Urothelium cell line (cell line): ENCODE measurements at regions not wholly inside any gene's neighbourhood (a gene's known extent, or its start where the extent isn't known, plus 50 kb on each side); places are given as distances from the start of the nearest gene placed in this dataset.
"Not testable (repeated sequence)": the region's sequence is repeated elsewhere in the genome, so short reads cannot be mapped to it uniquely, and the experiment has no call there.

Experiments
- DNase-seq: peaks from one replicate; pipeline ENCODE4 v3.0.0; 2011; ENCODE audit warnings: low spot score, mixed read lengths
- FAIRE-seq: peaks from 2 replicates; lab custom pipeline; 2011; peaks lifted over from hg19 to GRCh38; lab: Jason Lieb, UNC

- DNase-seq (no peak), FAIRE-seq (no peak)
Observed at GRCh38 chr1:101463195-101463594, 226.4 kb downstream of the S1PR1 start.

- FAIRE-seq (no peak), DNase-seq (no peak)
Observed at GRCh38 chr1:101465941-101466340, 229.1 kb downstream of the S1PR1 start.

DNA sequence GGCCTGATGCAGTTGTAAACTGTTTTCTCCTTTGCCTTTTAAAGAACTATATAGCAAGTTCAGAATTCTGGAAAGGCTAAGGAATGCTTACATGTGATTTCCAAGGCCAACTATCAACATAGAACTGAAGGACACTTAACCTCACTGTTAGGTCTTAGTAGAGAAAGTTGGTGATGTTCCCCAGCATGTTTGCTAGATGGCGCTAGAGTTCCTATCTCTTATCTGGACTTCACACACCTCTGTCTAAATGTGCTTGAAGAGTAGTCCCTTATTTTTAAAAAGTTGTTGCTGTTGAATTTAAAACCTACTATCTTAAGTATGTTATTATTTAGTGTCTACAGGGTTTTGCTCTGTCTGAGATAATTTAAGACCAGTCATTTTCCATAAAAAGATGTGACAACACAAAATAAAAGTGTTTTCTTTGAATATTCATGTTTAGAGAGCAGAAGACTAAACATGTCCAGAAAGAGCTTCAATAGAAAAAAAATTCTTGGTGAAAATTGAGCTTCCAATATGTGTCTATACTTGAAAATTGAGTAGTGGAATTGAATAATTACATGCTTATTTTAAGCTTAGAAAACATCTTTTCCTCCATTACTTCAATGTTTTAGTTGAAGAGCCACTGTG lies 237.3 kb downstream of the S1PR1 start:
- DNase-seq (no peak), FAIRE-seq (no peak)

- no peak for FAIRE-seq
- DNase-seq = no peak
Observed at GRCh38 chr1:101476541-101476940, 239.7 kb downstream of the S1PR1 start.

- no peak for DNase-seq
- FAIRE-seq = no peak
Observed at GRCh38 chr1:101479945-101480344, 243.1 kb downstream of the S1PR1 start.

GRCh38 chr1:101482306-101482705 lies 245.5 kb downstream of the S1PR1 start:
- DNase-seq (no peak), FAIRE-seq (no peak)

- FAIRE-seq (no peak), DNase-seq (no peak)
Observed at GRCh38 chr1:101483982-101484688, 247.3 kb downstream of the S1PR1 start.

GRCh38 chr1:101484689-101485338 lies 248.0 kb downstream of the S1PR1 start:
- no peak for DNase-seq
- no peak for FAIRE-seq

GRCh38 chr1:101485712-101486111 lies 248.9 kb downstream of the S1PR1 start:
- FAIRE-seq (no peak), DNase-seq (no peak)

GRCh38 chr1:101492144-101492543 lies 255.3 kb downstream of the S1PR1 start:
- DNase-seq, FAIRE-seq: not testable (repeated sequence)

DNA sequence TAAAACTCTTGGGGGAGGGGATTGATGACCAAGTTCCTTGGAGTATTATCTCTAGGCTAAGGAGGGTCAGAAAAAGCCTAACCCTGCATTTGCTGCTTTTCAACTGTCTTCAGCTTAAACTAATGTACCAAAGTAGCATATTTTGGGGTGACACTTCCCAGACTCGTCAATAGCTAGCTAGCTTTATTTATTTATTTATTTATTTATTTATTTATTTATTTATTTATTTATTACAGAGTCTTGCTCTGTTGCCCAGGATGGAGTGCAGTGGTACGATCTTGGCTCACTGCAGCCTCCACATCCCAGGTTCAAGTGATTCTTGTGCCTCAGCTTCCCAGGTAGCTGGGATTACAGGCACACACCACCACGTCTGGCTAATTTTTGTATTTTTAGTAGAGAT lies 257.1 kb downstream of the S1PR1 start:
- not testable (repeated sequence) for FAIRE-seq, DNase-seq

DNA sequence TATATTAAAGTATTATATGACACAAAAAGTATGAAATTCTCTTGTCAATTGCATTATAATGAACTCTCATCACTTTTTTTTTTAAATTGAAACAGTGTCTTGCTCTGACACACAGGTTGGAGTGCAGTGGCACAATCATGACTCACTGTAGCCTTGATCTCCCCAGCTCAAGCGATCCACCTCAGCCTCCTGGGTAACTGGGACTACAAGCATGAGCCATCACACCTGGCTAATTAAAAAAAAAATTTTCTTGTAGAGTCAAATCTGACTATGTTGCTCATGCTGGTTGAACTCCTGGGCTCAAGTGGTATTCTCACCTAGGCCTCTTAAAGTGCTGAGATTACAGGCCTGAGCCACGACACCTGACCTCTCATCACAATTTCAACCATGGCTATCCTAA lies 259.3 kb downstream of the S1PR1 start:
- FAIRE-seq (no peak), DNase-seq (no peak)

DNA sequence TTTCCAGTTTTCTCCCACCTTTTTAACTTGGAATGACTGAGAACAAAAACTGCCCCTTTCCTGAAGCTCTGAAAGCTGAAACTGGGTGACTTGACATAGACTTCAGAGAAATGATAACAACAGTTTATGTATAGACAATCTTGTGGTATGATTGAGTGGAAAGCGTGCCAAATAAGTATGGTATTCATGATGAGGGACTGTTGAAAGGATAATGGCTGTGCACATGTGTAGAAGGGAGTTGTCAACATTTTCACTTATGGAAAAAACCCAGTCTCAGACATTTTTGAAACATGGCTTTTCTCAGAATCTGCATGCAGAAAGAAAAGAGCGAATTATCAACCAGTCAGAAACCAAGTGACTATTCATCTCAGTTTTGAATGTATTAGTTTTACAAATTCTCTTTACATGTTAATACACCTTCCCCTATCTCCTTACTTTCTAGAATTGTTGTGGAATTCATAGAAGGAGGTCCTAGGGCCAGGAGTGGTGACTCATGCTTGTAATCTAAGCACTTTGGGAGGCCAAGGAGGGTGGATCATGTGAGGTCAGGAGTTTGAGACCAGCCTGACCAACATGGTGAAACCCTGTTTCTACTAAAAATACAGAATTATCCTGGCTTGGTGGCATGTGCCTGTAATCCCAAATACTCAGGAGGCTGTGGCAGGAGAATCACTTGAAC lies 261.2 kb downstream of the S1PR1 start:
- no peak for DNase-seq
- FAIRE-seq = no peak

- not testable (repeated sequence) for FAIRE-seq, DNase-seq
Observed at GRCh38 chr1:101504106-101504505, 267.3 kb downstream of the S1PR1 start.

- not testable (repeated sequence) for FAIRE-seq, DNase-seq
Observed at GRCh38 chr1:101505240-101505639, 268.4 kb downstream of the S1PR1 start.

DNA sequence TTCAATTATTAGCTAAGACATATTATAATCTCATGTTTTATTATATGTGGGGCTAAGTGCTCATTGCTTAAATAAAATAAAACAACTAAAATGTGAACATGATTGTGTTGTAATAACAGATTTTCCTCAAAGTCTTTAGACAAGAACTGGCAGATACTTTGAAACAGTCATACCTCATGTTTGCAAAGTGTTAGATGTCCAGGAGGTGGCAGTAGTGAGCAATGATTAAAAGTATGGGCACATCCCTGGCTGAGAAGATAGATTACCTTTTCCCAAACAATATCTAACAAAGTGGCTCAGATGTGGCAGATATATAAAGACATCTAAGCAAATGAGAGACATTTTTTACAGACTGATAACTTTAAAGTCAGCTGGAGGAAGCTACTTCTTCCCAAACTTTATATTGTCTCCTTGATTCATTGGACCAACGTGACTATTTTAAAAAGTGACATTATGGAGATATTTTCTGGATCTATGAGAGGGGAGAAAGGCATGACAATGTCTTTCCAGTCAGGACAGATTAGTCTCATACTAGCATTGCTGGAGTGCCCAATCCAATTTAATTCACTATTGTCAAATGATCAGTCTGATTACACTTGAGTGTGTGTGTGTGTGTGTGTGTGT lies 269.8 kb downstream of the S1PR1 start:
- peak; percentile 47 for DNase-seq
- FAIRE-seq = no peak

DNA sequence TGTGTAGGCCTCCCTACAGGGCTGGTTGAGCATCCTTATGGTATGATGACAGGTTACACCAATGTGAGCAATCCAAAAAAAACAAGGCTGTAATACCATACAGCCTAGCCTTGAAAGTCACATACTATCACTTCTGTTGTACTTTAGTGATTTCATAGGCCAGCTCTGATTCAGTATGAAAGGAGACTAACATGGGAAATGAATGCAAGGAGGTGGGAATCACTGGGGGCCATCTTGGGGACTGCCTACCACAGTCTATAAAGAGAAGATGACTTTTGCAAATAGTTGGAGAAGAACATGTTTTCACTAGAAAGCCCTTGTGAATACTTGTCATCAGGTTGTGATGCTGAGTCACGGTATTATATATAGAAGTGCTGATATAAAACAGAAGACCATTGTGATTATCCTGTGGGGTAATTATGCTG lies 270.7 kb downstream of the S1PR1 start:
- DNase-seq (no peak), FAIRE-seq (no peak)

DNA sequence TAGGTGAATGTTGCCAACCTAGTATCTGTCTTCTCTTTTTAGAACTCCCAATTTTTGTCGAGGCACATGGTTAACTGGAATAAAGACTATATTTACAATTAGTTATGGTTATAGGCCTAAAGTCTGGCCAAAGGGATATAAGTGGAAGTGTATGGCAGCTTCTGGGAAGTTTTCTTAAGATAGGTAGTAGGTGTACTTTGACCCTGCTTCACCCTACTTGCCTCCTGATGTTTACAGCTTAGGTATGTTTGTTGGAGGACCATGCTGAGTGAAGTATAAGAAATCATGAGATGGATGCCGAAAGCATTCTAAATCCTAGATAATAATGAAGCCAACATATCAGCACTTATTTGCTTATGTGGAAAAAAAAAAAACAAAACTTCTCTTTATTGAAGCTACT lies 272.1 kb downstream of the S1PR1 start:
- no peak for DNase-seq
- FAIRE-seq = no peak

GRCh38 chr1:101509370-101509769 lies 272.6 kb downstream of the S1PR1 start:
- DNase-seq = no peak
- FAIRE-seq = no peak

- FAIRE-seq (no peak), DNase-seq (no peak)
Observed at GRCh38 chr1:101511202-101511891, 274.5 kb downstream of the S1PR1 start.
